ENCODE measurements at regions not wholly inside any gene's neighbourhood (a gene's known extent, or its start where the extent isn't known, plus 50 kb on each side); places are given as distances from the start of the nearest gene placed in this dataset.
"Not testable (repeated sequence)": the region's sequence is repeated elsewhere in the genome, so short reads cannot be mapped to it uniquely, and the experiment has no call there.

DNA sequence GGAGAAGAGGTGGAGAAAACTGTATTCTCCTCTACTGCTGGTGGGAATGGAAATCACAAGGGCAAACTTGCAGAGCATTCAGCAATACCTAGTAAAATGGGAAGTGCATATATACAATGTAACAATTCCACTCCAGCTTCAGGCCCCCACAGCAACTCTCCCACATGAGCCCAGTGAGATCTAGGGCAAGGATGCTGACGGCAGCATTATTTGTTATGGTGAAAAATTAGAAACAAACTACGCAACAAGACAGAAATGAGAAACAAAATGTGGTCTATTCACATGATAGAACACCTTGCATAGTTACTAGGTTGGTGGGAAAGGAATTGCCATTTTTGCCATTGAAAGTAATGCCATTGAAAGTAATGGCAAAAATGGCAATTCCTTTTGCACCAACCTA, 98.9 kb upstream of the SRSF6 start:
- Histone ChIP-seq H3K27me3 (ENCODE audit: control insufficient read depth in 1 of 2, insufficient read depth in 2 of 2, low read length in 1 of 2) (no peaks in the 10 kb centered on the region), H3K36me3 (ENCODE audit: control insufficient read depth in 1 of 2, insufficient read depth in 2 of 2, low read length in 1 of 2) (no peaks in the 10 kb centered on the region), H3K4me3 (ENCODE audit: low read length in 2 of 2) (no peak overlapping the region), H3K4me1 (ENCODE audit: control insufficient read depth in 1 of 2, insufficient read depth in 2 of 2, low read length in 2 of 2) (no peaks in the 10 kb centered on the region), H3K9me3 (ENCODE audit: control insufficient read depth, low read length) (no peaks in the 10 kb centered on the region), H3K27ac (ENCODE audit: low read depth in 1 of 2, low read length in 2 of 2) (no peak overlapping the region)
- DNase-seq (no peak), ATAC-seq (ENCODE audit: low FRiP score) (no peak)
- intact Hi-C loops (cut with DNase I) = no loop called here
- WGBS, 2 donors = 86 to 87% methylated on average over 2 of the region's 2 CpGs

DNA sequence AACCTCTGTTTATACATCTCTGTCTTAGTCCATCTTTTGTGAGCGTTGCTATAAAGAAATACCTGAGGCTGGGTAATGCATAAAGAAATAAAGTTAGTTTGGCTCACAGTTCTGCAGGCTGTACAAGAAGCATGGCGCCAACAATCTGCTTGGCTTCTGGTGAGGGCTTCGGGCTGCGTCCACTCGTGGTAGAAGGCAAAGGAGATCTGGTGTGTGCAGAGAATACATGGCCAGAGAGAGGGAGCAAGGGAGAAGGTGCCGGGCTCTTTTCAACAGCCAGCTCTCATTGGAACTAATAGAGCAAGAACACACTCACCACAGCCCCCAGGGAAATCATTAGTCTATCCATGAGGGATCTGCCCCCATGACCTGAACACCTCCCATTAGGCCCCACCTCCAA, 100.3 kb upstream of the SRSF6 start:
- Histone ChIP-seq H3K9me3 (ENCODE audit: control insufficient read depth, low read length) (no peaks in the 10 kb centered on the region), H3K27ac (ENCODE audit: low read depth in 1 of 2, low read length in 2 of 2) (no peak overlapping the region), H3K36me3 (ENCODE audit: control insufficient read depth in 1 of 2, insufficient read depth in 2 of 2, low read length in 1 of 2) (no peaks in the 10 kb centered on the region), H3K4me3 (ENCODE audit: low read length in 2 of 2) (no peak overlapping the region), H3K4me1 (ENCODE audit: control insufficient read depth in 1 of 2, insufficient read depth in 2 of 2, low read length in 2 of 2) (no peaks in the 10 kb centered on the region), H3K27me3 (ENCODE audit: control insufficient read depth in 1 of 2, insufficient read depth in 2 of 2, low read length in 1 of 2) (no peaks in the 10 kb centered on the region)
- intact Hi-C loops (cut with DNase I) = no loop called here
- DNase-seq (no peak), ATAC-seq (ENCODE audit: low FRiP score) (no peak)
- WGBS, 2 donors = 88 to 91% methylated on average over 6 of the region's 6 CpGs

DNA sequence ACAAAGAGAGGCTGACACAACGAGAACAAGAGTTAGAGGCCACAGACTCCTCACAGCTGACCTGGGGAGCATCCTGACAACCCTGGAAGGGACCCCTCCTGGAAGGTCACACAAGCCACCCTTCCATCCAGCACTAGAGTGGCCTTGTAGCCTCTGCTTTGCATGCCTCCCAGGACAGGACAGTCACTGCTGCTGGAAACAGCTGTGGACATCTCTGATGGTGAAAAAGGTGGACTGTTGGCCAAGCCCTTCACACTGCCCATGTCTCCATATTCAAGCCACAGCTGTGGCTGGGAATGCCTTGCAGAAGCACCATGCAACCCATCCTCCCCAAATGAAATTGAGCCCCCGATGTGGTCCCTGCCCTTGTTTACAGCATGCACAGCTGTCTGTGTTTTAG, 102.1 kb upstream of the SRSF6 start:
- Histone ChIP-seq H3K27ac (ENCODE audit: low read depth in 1 of 2, low read length in 2 of 2) (no peak overlapping the region), H3K27me3 (ENCODE audit: control insufficient read depth in 1 of 2, insufficient read depth in 2 of 2, low read length in 1 of 2) (no peaks in the 10 kb centered on the region), H3K4me3 (ENCODE audit: low read length in 2 of 2) (no peak overlapping the region), H3K4me1 (ENCODE audit: control insufficient read depth in 1 of 2, insufficient read depth in 2 of 2, low read length in 2 of 2) (no peaks in the 10 kb centered on the region), H3K36me3 (ENCODE audit: control insufficient read depth in 1 of 2, insufficient read depth in 2 of 2, low read length in 1 of 2) (no peaks in the 10 kb centered on the region), H3K9me3 (ENCODE audit: control insufficient read depth, low read length) (no peaks in the 10 kb centered on the region)
- 55% methylated on average over 2 of the region's 2 CpGs for WGBS, 2 donors
- ATAC-seq (ENCODE audit: low FRiP score) = no peak
- intact Hi-C loops (cut with DNase I) = no loop called here
- DNase-seq = no peak

DNA sequence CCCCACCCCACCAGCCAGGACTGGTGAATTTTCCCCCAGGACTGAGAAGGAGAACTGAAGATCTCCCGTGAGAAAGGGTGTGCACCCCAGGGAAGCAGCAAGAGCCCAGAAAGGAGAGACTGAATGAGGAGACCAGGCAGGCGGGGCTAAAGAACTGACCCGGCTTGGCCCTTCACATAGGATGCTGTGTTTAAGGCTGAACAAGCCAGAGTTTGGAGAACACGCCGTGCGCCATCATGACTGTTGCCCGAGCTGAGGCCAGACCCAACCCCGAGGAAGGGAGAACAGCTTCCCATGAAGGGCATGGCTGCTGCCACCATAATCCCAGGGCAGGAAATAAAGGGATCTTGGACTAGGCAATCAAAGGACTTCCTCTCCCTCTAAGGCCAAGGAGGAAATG, 104.7 kb upstream of the SRSF6 start:
- Histone ChIP-seq H3K9me3 (ENCODE audit: control insufficient read depth, low read length) (no peaks in the 10 kb centered on the region), H3K36me3 (ENCODE audit: control insufficient read depth in 1 of 2, insufficient read depth in 2 of 2, low read length in 1 of 2) (no peaks in the 10 kb centered on the region), H3K4me1 (ENCODE audit: control insufficient read depth in 1 of 2, insufficient read depth in 2 of 2, low read length in 2 of 2) (no peaks in the 10 kb centered on the region), H3K27ac (ENCODE audit: low read depth in 1 of 2, low read length in 2 of 2) (no peak overlapping the region), H3K4me3 (ENCODE audit: low read length in 2 of 2) (no peak overlapping the region), H3K27me3 (ENCODE audit: control insufficient read depth in 1 of 2, insufficient read depth in 2 of 2, low read length in 1 of 2) (no peaks in the 10 kb centered on the region)
- ATAC-seq (ENCODE audit: low FRiP score) (no peak), DNase-seq (no peak)
- WGBS, 2 donors = 87 to 89% methylated on average over 8 of the region's 8 CpGs
- intact Hi-C loops (cut with DNase I) = no loop called here

DNA sequence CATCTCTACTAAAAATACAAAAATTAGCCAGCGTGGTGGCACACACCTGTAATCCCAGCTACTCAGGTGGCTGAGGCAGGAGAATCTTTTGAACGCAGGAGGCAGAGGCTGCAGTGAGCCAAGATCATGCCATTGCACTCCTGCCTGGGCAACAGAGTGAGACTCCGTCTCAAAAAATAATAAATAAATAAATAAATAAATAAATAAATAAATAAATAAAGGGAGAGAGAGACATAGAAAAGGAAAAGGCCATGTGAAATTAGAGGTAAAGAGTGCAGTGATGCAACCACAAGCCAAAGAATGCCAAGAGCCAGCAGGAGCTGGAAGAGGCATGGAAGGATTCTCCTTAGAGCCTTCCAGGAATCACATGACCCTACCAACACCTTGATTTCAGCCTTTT, 107.0 kb upstream of the SRSF6 start:
- H3K4me3 ChIP-seq (ENCODE audit: low read length in 2 of 2); ATAC-seq (ENCODE audit: low FRiP score); H3K27me3 ChIP-seq (ENCODE audit: control insufficient read depth in 1 of 2, insufficient read depth in 2 of 2, low read length in 1 of 2); DNase-seq; intact Hi-C loops (cut with DNase I); H3K36me3 ChIP-seq (ENCODE audit: control insufficient read depth in 1 of 2, insufficient read depth in 2 of 2, low read length in 1 of 2); H3K4me1 ChIP-seq (ENCODE audit: control insufficient read depth in 1 of 2, insufficient read depth in 2 of 2, low read length in 2 of 2); H3K9me3 ChIP-seq (ENCODE audit: control insufficient read depth, low read length); H3K27ac ChIP-seq (ENCODE audit: low read depth in 1 of 2, low read length in 2 of 2): not testable (repeated sequence)
- 92 to 93% methylated on average over 3 of the region's 3 CpGs for WGBS, 2 donors

DNA sequence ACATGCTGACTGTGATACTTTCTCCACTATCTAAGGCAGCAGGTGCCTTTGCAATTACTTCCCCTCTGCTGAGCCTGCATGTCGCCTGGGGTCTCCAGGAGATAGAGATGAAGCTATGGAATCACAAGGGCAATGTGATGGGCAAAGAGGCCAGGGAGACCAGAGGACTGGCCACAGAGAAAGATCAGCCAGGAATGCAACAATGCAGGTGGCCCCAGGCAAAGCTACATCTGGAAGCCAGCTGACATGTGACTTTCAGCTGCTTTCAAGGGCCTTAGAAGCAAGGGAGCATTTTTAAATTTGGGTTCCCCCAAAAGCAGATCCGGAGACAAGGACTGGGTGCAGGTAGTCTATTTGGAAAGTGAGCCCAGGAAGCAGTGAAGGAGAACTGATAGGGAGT, 107.9 kb upstream of the SRSF6 start:
- Histone ChIP-seq H3K9me3 (ENCODE audit: control insufficient read depth, low read length) (no peaks in the 10 kb centered on the region), H3K36me3 (ENCODE audit: control insufficient read depth in 1 of 2, insufficient read depth in 2 of 2, low read length in 1 of 2) (no peaks in the 10 kb centered on the region), H3K4me1 (ENCODE audit: control insufficient read depth in 1 of 2, insufficient read depth in 2 of 2, low read length in 2 of 2) (no peaks in the 10 kb centered on the region), H3K4me3 (ENCODE audit: low read length in 2 of 2) (no peak overlapping the region), H3K27ac (ENCODE audit: low read depth in 1 of 2, low read length in 2 of 2) (no peak overlapping the region), H3K27me3 (ENCODE audit: control insufficient read depth in 1 of 2, insufficient read depth in 2 of 2, low read length in 1 of 2) (no peaks in the 10 kb centered on the region)
- ATAC-seq (ENCODE audit: low FRiP score) = no peak
- intact Hi-C loops (cut with DNase I) = no loop called here
- 68 to 69% methylated on average over 2 of the region's 2 CpGs for WGBS, 2 donors
- no peak for DNase-seq

DNA sequence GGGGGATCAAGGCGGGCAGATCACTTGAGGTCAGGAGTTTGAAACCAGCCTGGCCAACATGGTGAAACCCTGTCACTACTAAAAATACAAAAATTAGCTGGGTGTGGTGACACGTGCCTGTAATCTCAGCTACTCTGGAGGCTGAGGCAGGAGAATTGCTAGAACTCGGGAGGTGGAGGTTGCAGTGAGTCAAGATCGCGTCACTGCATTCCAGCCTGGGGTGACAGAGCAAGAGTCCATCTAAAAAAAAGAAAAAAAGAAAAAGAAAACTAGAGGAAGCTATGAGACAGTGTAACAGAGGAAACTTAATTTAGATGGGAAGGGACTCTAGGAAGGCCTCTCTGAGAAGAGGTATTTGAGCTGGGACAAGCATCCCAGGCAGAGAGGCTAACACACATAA, 109.9 kb upstream of the SRSF6 start:
- ATAC-seq (ENCODE audit: low FRiP score); H3K36me3 ChIP-seq (ENCODE audit: control insufficient read depth in 1 of 2, insufficient read depth in 2 of 2, low read length in 1 of 2); DNase-seq; H3K27ac ChIP-seq (ENCODE audit: low read depth in 1 of 2, low read length in 2 of 2); H3K27me3 ChIP-seq (ENCODE audit: control insufficient read depth in 1 of 2, insufficient read depth in 2 of 2, low read length in 1 of 2); H3K9me3 ChIP-seq (ENCODE audit: control insufficient read depth, low read length); H3K4me3 ChIP-seq (ENCODE audit: low read length in 2 of 2); H3K4me1 ChIP-seq (ENCODE audit: control insufficient read depth in 1 of 2, insufficient read depth in 2 of 2, low read length in 2 of 2); intact Hi-C loops (cut with DNase I): not testable (repeated sequence)
- WGBS, 2 donors = 69 to 73% methylated on average over 5 of the region's 5 CpGs

DNA sequence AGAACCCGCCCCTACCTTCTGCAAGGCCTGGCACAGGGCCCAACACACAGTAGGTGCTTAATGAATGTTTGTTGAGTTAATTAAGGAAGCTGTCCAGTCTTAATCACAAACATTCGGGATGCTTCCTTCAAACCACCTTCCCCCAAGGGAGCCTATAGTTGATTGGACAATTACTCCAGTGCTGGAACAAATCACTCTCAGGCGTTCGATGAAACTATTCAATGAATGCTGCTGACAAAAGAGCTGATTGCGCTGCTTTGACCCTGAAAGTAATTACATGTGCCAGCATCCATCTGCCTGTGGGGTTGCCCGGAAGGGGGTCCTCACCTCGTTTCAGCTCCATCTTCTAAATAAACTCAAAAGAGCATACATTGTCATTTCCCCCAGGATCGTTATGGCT, 112.0 kb upstream of the SRSF6 start:
- intact Hi-C loops (cut with DNase I) = no loop called here
- Histone ChIP-seq H3K4me3 (ENCODE audit: low read length in 2 of 2) (no peak overlapping the region), H3K4me1 (ENCODE audit: control insufficient read depth in 1 of 2, insufficient read depth in 2 of 2, low read length in 2 of 2) (no peaks in the 10 kb centered on the region), H3K27me3 (ENCODE audit: control insufficient read depth in 1 of 2, insufficient read depth in 2 of 2, low read length in 1 of 2) (no peaks in the 10 kb centered on the region), H3K27ac (ENCODE audit: low read depth in 1 of 2, low read length in 2 of 2) (no peak overlapping the region), H3K36me3 (ENCODE audit: control insufficient read depth in 1 of 2, insufficient read depth in 2 of 2, low read length in 1 of 2) (no peaks in the 10 kb centered on the region), H3K9me3 (ENCODE audit: control insufficient read depth, low read length) (peaks cover 3% of the 10 kb centered on the region)
- WGBS, 2 donors = 68 to 74% methylated on average over 8 of the region's 8 CpGs
- no peak for ATAC-seq (ENCODE audit: low FRiP score)
- DNase-seq = no peak

DNA sequence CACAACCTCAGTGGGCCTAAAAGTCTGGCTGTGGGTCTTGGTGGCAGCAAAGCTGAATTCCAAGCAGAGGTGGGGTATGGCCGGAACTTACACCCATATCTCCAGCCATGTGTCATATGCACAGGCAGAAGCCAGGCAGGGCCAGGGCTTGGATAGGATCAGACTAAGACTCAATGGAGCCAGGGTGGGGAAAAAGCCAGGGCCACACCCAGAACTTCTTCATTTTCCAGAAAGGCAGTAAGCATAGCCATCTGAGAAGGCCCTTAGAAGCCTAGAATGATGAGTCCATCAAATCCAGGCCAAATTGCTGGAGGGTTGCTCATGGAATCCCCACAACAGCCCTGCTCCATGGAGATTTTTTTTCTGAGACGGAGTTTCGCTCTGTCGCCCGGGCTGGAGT, 116.2 kb upstream of the SRSF6 start:
- WGBS, 2 donors = 82 to 84% methylated on average over 5 of the region's 5 CpGs
- DNase-seq (no peak), ATAC-seq (ENCODE audit: low FRiP score) (no peak)
- Histone ChIP-seq H3K4me3 (ENCODE audit: low read length in 2 of 2) (no peak overlapping the region), H3K9me3 (ENCODE audit: control insufficient read depth, low read length) (peaks cover 3% of the 10 kb centered on the region), H3K27ac (ENCODE audit: low read depth in 1 of 2, low read length in 2 of 2) (no peak overlapping the region), H3K4me1 (ENCODE audit: control insufficient read depth in 1 of 2, insufficient read depth in 2 of 2, low read length in 2 of 2) (no peaks in the 10 kb centered on the region), H3K36me3 (ENCODE audit: control insufficient read depth in 1 of 2, insufficient read depth in 2 of 2, low read length in 1 of 2) (no peaks in the 10 kb centered on the region), H3K27me3 (ENCODE audit: control insufficient read depth in 1 of 2, insufficient read depth in 2 of 2, low read length in 1 of 2) (no peaks in the 10 kb centered on the region)
- intact Hi-C loops (cut with DNase I) = no loop called here

Measured in aorta (tissue), 5 donors.